NCI-H774 (cell line): ENCODE measurements at regions not wholly inside any gene's neighbourhood (a gene's known extent, or its start where the extent isn't known, plus 50 kb on each side); places are given as distances from the start of the nearest gene placed in this dataset.
A peak's percentile ranks its signal among the peaks of the same experiment; 100 is the strongest.
"Not testable (repeated sequence)": the region's sequence is repeated elsewhere in the genome, so short reads cannot be mapped to it uniquely, and the experiment has no call there.

Experiments
- DNase-seq: peaks from one replicate; lab custom pipeline; 2025; lab: John Stamatoyannopoulos, UW

- DNase-seq, result no peak
Measured at GRCh38 chr20:12455148-12455547, 537.5 kb downstream of the BTBD3 start.

- no peak for DNase-seq
Measured at GRCh38 chr20:12458241-12458640, 540.5 kb downstream of the BTBD3 start.

GRCh38 chr20:12464036-12464435, 544.7 kb upstream of the SPTLC3 start:
- DNase-seq, result no peak

GRCh38 chr20:12466915-12467314, 541.9 kb upstream of the SPTLC3 start:
- no peak for DNase-seq

DNA sequence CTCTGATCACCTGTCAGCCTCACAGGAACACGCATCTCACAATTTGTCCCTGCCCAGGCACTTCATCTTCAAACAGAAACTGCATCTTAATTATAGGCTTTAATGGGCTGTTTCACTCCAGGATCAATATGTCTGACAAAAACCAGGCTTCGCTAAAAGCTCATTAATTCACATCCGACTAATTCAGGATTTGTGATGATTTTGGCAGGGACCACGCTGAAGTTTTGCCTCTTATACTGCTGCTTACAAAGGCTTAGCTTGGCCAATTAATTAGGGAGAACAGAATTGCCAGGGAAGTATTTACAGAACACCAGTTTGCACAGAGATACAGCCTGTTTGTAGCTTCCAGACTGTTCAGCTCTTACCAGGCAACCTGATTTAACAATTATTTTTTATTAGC, 541.0 kb upstream of the SPTLC3 start:
- peak; percentile 69 for DNase-seq

DNA sequence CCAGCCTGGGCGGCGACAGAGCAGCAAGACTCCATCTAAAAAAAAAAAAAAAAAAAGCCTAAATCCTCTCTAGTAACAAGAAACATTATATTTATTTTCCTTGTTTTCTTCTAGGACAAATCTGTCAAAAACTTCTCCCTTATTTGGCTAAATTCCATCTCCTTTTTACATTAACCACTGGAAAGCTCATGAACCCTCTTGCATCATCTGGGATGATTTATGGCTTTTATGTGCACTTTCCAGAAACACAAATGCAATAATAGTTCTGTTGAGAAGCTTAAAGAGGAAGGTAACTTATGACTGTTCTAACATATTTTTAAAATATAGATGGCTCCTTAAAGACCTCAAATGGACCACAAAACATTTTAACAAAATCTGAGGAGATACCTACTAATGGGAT, 526.1 kb upstream of the SPTLC3 start:
- DNase-seq, result no peak

DNA sequence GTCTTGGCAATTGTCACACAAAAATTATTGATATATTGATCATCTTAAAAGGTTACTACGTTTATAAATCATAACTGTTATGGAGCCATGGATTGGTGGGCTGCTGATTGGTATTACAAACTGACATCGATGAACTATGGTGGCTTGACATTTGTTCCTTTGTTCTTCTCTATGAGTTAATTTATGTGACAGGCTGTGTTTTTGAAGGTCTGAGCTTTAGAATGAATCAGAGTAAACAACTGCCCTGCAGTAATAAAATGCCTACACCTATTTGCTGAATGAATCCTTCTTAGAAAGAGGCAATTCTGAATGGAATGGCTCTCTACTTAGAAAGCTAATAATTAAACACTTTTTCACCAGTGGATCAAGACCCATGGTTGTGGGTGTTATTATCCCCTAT, 506.3 kb upstream of the SPTLC3 start:
- no peak for DNase-seq

DNA sequence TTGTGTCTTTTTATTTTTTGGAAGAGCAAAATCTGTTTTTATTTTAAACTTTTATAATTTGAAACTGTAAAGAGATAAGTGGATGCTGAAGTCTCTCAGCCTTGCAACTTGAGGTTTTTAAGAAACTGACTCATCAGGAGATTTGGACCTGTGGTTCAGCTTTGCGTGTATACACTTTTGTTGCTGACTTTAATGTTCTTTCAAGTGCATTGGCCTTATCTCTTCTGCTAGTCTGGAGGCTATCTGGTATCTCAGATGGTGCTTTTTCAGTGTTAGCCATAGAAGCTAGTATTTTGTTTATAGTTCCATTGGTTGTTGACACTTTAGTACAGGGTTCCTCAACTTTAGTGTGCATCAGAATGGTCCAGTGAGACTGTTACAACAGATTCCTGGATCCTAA, 504.0 kb upstream of the SPTLC3 start:
- DNase-seq, result no peak

DNA sequence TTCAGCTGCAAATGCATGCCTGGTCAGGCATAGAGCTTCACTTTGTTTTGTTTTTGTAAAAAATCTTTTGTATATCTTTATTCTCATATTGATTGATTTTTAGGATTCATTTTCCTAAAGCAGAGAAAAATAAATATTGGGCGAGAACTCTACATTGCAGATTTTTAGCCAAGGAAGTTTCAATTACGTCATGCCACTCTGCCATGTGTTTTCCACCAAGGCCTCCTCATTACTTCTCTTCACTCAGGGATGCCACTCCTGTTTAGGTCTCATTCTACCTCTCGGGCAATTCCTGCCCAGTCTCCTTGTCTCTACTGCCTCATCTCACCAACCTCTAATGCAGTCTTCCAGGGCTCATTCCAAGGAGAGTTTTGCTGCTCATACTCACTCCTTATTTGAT, 497.3 kb upstream of the SPTLC3 start:
- no peak for DNase-seq

DNA sequence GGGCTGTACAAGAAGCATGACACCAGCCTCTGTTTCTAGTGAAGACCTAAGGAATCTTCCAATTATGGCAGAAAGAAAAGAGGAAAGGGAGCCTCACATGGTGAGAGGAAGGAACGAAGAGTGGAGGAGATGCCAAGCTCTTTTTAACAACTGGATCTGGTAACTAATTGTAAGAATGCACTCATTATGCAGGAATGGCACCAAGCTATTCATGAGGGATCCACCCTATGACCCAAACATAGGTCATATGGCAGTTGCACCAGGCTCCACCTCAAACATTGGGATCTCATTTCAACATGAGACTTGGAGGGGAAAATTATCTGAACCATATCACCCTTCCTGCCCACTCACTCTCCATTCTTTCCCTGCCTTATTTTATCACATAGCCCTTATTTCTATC, 496.0 kb upstream of the SPTLC3 start:
- no peak for DNase-seq

DNA sequence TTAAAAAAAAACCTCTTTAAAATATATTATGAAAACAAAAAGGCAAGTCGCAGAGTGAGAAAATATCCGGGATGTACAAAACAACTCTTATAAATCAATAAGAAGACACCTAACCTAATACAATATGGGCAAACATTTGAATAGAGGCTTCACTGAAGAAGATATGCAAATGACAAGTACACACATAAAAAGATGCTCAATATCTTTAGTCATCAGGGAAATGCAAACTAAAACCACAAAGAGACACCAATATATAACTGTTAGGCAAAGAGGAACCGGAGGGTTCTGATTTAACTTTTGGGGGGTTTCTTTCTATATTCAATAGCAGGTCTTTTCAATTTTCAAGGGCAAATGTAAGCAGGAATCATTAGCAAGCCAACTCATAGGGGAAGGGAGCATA, 480.7 kb upstream of the SPTLC3 start:
- DNase-seq, result no peak

- DNase-seq, result no peak
Measured at GRCh38 chr20:12528591-12529041, 480.2 kb upstream of the SPTLC3 start.

DNA sequence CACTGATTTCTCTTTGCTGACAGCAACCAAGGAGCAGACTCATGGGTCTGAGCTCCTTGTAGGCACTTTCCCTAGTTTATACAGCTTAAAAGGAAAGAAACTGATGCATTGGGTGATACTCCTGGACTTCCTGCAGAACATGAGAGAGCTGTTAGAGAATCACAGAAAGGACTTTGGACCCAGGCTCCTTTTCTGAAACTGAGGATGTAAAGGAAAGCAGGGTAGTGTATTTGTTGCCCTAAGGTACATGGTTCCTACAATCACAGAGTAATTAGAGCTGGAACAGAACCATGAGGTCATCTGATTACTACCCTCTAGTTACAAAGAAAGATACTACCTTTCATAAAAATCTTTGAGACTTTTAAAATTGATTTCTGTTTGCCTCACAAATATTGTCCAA, 477.1 kb upstream of the SPTLC3 start:
- DNase-seq, result no peak

DNA sequence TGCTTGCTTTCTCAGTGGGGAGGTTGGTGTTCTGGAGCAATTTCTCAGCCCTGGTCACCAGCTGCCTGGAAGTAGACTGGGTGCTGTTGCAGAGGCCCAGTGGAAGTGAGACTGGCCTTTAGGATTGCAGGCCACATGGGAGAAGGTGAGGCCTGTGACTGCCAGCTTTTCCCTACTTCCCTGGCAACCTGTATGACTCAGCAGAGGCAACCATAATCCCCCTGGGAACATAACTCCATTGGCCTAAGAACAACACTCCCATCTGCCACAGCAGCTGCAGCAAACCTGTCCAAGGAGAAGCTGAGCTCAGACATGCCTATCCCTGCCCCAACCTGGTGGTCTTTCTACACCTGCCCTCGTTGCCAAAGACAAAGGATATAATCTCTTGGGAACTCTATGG, 473.5 kb upstream of the SPTLC3 start:
- no peak for DNase-seq

DNA sequence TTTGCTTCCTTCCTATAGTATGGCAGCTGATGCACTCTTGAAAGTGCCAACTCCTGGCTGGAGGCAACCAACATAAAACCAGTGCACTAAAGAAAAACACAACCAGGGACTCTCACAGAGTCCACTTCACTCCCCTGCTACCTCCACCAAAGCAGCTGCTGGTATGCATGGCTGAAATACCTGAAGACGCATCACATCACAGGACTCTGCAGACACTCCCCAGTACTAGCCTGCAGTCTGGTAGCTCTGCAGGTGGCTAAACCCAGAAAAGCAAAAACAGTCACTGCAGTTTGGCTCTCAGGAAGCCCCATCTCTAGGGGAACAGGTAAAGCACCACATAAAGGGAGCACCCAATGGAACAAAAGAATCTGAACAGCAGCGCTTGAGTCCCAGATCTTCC, 473.0 kb upstream of the SPTLC3 start:
- DNase-seq, result no peak

GRCh38 chr20:12554426-12554825, 454.3 kb upstream of the SPTLC3 start:
- DNase-seq, result peak; percentile 5

DNA sequence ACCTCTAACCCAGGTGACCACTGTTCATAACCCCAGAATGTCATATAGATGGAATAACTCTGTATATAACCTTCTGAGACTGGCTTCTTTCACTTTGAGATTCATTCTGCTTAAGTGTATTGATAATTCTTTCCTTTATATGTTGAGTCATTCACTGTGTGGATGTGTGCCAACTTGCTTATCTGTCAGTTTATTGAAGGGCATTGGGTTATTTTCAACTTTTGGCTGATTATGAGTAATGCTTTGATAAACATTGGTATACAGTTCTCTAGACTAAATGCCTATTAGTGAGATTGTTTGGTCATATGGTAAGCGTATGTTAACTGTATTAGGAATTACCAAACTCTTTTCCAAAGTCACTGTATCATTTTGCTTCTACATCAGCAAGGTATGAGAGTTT, 453.4 kb upstream of the SPTLC3 start:
- DNase-seq, result no peak

DNA sequence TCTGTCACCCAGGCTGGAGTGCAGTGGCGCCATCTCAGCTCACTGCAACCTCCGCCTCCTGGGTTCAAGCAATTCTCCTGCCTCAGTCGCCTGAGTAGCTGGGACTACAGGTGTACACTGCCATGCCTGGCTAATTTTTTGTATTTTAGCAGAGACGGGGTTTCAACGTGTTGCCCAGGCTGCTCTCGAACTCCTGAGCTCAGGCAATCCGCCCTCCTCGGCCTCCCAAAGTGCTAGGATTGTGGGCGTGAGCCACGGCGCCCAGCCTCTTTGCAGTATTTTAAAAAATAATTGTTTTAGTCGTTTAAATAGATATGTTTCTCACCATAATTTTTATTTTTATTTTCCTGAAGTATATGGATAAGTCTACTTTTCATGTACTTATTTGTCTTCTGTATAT, 452.9 kb upstream of the SPTLC3 start:
- DNase-seq, result not testable (repeated sequence)

DNA sequence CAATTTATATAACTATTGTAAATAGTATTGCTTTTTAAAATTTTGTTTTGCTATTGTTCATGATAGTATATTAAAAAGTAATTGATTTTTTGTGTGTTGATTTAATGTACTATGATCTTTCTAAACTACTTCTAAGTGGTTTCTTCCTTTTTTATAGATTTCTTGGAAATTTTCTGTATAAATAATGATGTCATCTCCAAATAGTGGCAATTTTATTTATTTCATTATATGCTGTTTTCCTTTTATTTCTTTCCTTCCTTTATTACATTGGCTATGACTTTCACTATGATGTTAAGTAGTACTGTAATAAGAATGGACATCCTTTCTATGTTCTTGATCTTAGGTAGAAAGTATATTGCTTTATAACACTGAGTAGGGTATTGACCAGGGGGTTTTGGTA, 451.5 kb upstream of the SPTLC3 start:
- DNase-seq, result no peak

GRCh38 chr20:12564979-12565378, 443.8 kb upstream of the SPTLC3 start:
- no peak for DNase-seq

DNA sequence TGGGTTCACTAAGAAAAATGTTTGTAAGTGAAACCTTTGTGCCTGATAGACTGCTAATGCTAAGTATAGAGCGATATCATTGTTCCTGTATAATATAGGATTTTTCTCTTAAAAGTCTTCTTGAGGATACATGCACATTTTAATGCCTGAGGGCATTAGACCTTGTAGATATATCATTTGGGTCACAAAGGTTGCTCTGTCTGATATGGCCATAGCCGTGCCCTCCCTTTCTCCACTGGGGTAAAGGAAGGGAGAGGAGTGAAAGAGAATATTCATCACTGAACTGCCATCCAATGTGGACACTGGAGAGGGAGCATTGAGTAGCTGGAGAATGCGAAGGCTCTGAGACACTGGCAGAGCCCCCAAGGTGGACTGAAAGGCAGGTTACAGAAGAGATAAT, 442.2 kb upstream of the SPTLC3 start:
- no peak for DNase-seq

DNA sequence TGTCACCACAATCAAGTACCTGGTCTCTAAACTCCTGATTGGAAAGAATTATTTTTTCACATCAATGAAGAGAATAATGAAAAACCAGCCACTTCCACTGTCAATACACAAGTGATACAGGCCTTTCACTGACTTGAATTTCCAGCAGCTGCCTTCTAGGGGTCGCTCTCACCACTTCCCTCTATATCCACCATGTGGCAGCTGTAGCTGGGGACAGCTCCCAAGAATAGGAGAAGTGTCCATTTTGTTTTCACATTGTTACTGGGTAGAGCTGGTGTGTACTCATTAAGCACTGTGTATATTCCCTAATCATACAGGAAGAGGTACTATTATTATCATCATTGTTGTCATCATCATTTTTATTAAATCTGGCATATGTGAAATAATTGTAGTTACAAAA, 438.4 kb upstream of the SPTLC3 start:
- peak; percentile 23 for DNase-seq

DNA sequence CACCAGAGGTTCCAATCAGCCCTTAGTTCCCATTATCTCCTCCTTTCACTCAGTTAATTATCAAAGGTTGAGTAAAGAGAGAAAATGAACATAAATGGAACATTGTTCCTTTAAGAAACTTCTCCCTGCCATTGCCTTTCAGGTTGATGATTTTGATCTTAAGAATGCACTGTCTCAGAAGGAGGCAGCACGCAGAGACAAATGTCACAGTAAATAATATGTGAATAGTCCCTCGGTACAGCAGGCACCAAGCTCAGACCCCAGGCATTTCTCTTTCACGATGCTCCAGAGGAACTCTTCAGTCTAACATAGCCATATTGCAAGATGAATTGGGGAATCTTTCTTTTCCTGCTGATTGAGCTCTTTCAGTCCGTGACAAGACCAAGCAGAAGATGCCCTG, 435.3 kb upstream of the SPTLC3 start:
- DNase-seq, result no peak

DNA sequence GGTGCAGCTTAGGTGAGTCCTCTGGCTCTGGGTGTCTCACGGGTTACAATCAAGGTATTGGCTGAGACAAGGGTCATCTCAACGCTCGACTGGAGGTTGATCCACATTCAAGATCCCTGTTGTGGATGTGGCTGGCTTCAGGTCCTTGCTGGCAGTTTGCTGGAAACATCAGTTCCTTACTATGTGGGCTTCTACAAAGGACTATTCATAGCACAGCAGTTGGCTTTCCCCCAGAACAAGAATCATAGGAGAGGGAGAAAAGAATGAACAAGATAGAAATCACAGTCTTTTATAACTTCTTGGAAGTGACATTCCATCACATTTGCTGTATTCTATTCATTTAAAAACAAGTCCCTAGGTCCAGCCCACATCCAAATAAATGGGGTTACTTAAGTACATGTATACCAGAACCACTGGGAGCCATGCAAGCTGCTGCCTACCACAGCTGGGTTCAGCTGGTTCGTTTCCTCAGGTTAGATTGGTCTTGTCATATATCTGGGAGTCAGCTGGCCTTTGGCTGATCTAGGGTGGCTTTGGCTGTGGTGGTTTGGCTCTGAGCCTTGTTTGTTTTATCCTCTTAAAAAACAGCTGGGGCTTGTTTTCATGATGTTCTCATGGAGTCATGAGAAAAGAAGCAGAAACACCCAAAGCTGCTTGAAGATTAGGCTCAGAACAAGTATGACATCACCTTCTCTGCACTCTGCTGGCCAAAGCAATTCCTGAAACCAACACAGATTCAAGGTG, 433.2 kb upstream of the SPTLC3 start:
- no peak for DNase-seq
